Calu3 (cell line): ENCODE measurements at regions not wholly inside any gene's neighbourhood (a gene's known extent, or its start where the extent isn't known, plus 50 kb on each side); places are given as distances from the start of the nearest gene placed in this dataset.

Experiments used
- BruUV-seq: library from RNA; stranded (reverse); fragments of 400-500 nt; replicated peaks from 2 replicates; lab custom pipeline; 2021; lab: Mats Ljungman, UMichigan
- CTCF ChIA-PET: fragments of 300-600 bp; sonication (Branson Sonifier 250); formaldehyde crosslinking; loops from one replicate; lab custom pipeline; 2022; ENCODE audit warnings: antibody characterized with exemption; lab: Charles Lee
- DNase-seq: peaks from one replicate; pipeline ENCODE4 v3.0.0; 2022
- H3K27ac Mint-ChIP-seq: one replicate; pipeline ENCODE4 v1.8.0; 2022; ENCODE audit warnings: mixed read lengths; ENCODE audit not compliant: unreplicated experiment
- H3K27me3 Mint-ChIP-seq: one replicate; pipeline ENCODE4 v1.8.0; 2022; ENCODE audit warnings: mixed read lengths; ENCODE audit not compliant: unreplicated experiment
- H3K36me3 Mint-ChIP-seq: one replicate; pipeline ENCODE4 v1.8.0; 2022; ENCODE audit warnings: mild to moderate bottlenecking, moderate library complexity, mixed read lengths; ENCODE audit not compliant: insufficient read depth, unreplicated experiment
- H3K4me1 Mint-ChIP-seq: one replicate; pipeline ENCODE4 v1.8.0; 2022; ENCODE audit warnings: mild to moderate bottlenecking, low read depth, mixed read lengths; ENCODE audit not compliant: unreplicated experiment
- H3K4me3 Mint-ChIP-seq: one replicate; pipeline ENCODE4 v1.8.0; 2022; ENCODE audit warnings: mild to moderate bottlenecking, low read depth, moderate library complexity, mixed read lengths; ENCODE audit not compliant: unreplicated experiment
- H3K9me3 Mint-ChIP-seq: one replicate; pipeline ENCODE4 v1.8.0; 2022; ENCODE audit warnings: low read depth, mixed read lengths; ENCODE audit not compliant: unreplicated experiment
- CTCF ChIP-seq: fragments of 200-600 bp; IDR thresholded peaks from one replicate; pipeline ENCODE4 v1.8.0; 2022; ENCODE audit warnings: antibody characterized with exemption; ENCODE audit not compliant: unreplicated experiment
- intact Hi-C: fragments of 100-400 bp; cut with micrococcal nuclease; formaldehyde crosslinking; loops from one replicate; pipeline ENCODE4 v1.10.0; 2022; ENCODE audit not compliant: unreplicated experiment

GRCh38 chr14:106491851-106492250 is 965.5 kb downstream of the TMEM121 start:
- no peak for DNase-seq
- Mint-ChIP-seq H3K27ac (no peak overlapping the region), H3K36me3 (no peaks in the 10 kb centered on the region), H3K4me1 (no peaks in the 10 kb centered on the region), H3K27me3 (peaks cover 9% of the 10 kb centered on the region), H3K9me3 (no peaks in the 10 kb centered on the region), H3K4me3 (no peak overlapping the region)
- no peak for TF ChIP-seq CTCF
- no TSS peak for BruUV-seq
- CTCF ChIA-PET = no interaction called here
- intact Hi-C loops = no loop called here

GRCh38 chr14:106493962-106494823 is 967.8 kb downstream of the TMEM121 start:
- H3K4me1 Mint-ChIP-seq = no peaks in the 10 kb centered on the region
- H3K27ac Mint-ChIP-seq = no peak overlapping the region
- intact Hi-C loops = no loop called here
- peak overlapping the region; percentile 24 for H3K4me3 Mint-ChIP-seq
- no peak for DNase-seq
- no peak for TF ChIP-seq CTCF
- H3K36me3 Mint-ChIP-seq = no peaks in the 10 kb centered on the region
- H3K9me3 Mint-ChIP-seq = no peaks in the 10 kb centered on the region
- BruUV-seq = no TSS peak
- CTCF ChIA-PET = interaction anchor here (0.6 kb wide), 1 partner anchor 43 kb away, joined by 3 read pairs; no protein-coding TSS in a partner anchor
- peaks cover 21% of the 10 kb centered on the region for H3K27me3 Mint-ChIP-seq

- Mint-ChIP-seq H3K4me1 (no peaks in the 10 kb centered on the region), H3K27me3 (peaks cover 31% of the 10 kb centered on the region), H3K36me3 (no peaks in the 10 kb centered on the region), H3K4me3 (no peak overlapping the region), H3K9me3 (peaks cover 3% of the 10 kb centered on the region), H3K27ac (no peak overlapping the region)
- TF ChIP-seq CTCF = no peak
- BruUV-seq = no TSS peak
- CTCF ChIA-PET = interaction anchor here (0.6 kb wide), 1 partner anchor 118 kb away, joined by 3 read pairs; no protein-coding TSS in a partner anchor
- DNase-seq = no peak
- intact Hi-C loops = no loop called here
Observed at GRCh38 chr14:106500571-106500970, 974.2 kb downstream of the TMEM121 start.

GRCh38 chr14:106501898-106502297 is 975.5 kb downstream of the TMEM121 start:
- intact Hi-C loops = no loop called here
- Mint-ChIP-seq H3K4me1 (no peaks in the 10 kb centered on the region), H3K27me3 (peaks cover 25% of the 10 kb centered on the region), H3K27ac (no peak overlapping the region), H3K36me3 (no peaks in the 10 kb centered on the region), H3K9me3 (peaks cover 3% of the 10 kb centered on the region), H3K4me3 (no peak overlapping the region)
- CTCF ChIA-PET = no interaction called here
- no peak for DNase-seq
- TF ChIP-seq CTCF = no peak
- BruUV-seq = no TSS peak
